AG04449 (cell line): ENCODE measurements at regions not wholly inside any gene's neighbourhood (a gene's known extent, or its start where the extent isn't known, plus 50 kb on each side); places are given as distances from the start of the nearest gene placed in this dataset.
"Not testable (repeated sequence)": the region's sequence is repeated elsewhere in the genome, so short reads cannot be mapped to it uniquely, and the experiment has no call there.

ENCODE experiments used
- CTCF ChIA-PET: fragments of 350-600 bp; formaldehyde crosslinking; extraction: SDS; loops from one replicate; lab custom pipeline; 2021; ENCODE audit warnings: antibody characterized with exemption; lab: Yijun Ruan, JAX
- POLR2A ChIA-PET: fragments of 400-600, 350-600 bp; formaldehyde crosslinking; extraction: SDS; loops from one replicate; lab custom pipeline; 2020; ENCODE audit warnings: antibody characterized with exemption, inconsistent platforms; lab: Yijun Ruan, JAX
- DNase-seq: peaks from one replicate; pipeline ENCODE4 v3.0.0-alpha.2; 2010; ENCODE audit warnings: low read depth, low spot score
- H3K4me3 ChIP-seq: 2 replicates; pipeline ENCODE4 v1.5.1; 2011; ENCODE audit warnings: low read depth, mild to moderate bottlenecking, control low read depth, low read length
- CTCF ChIP-seq: IDR thresholded peaks from one replicate; pipeline ENCODE4 v1.5.1; 2011; ENCODE audit warnings: mild to moderate bottlenecking, moderate library complexity, low read length, control low read depth, inconsistent platforms; ENCODE audit not compliant: insufficient read depth; ENCODE audit errors: missing control alignments

- no peak for DNase-seq
- no peak overlapping the region for H3K4me3 ChIP-seq
- no peak for TF ChIP-seq CTCF
- CTCF ChIA-PET, result interaction anchor here (1.5 kb wide), 1 partner anchor 21 kb away, joined by 3 read pairs; no protein-coding TSS in a partner anchor
- POLR2A ChIA-PET, result no interaction called here
Measured at GRCh38 chr4:26242451-26242850, 78.4 kb upstream of the RBPJ start.

GRCh38 chr4:26244138-26244537, 76.7 kb upstream of the RBPJ start:
- CTCF ChIA-PET, result interaction anchor here (1.2 kb wide), 1 partner anchor 257 kb away, joined by 3 read pairs; no protein-coding TSS in a partner anchor
- H3K4me3 ChIP-seq, POLR2A ChIA-PET, DNase-seq: not testable (repeated sequence)

GRCh38 chr4:26248647-26249046, 72.2 kb upstream of the RBPJ start:
- no peak overlapping the region for H3K4me3 ChIP-seq
- no peak for DNase-seq
- no peak for TF ChIP-seq CTCF
- ChIA-PET CTCF (no interaction called here), POLR2A (no interaction called here)

GRCh38 chr4:26252349-26253025, 68.3 kb upstream of the RBPJ start:
- CTCF ChIA-PET, result interaction anchor here (1.0 kb wide), 1 partner anchor 18 kb away, joined by 3 read pairs; no protein-coding TSS in a partner anchor

GRCh38 chr4:26253968-26254367, 66.8 kb upstream of the RBPJ start:
- CTCF ChIA-PET, result interaction anchor here (1.8 kb wide), 1 partner anchor 172 kb away, joined by 3 read pairs; no protein-coding TSS in a partner anchor

More at GRCh38 chr4:26252349-26253025, 68.3 kb upstream of the RBPJ start:
- DNase-seq, result no peak
- POLR2A ChIA-PET, result no interaction called here
- no peak overlapping the region for H3K4me3 ChIP-seq
- TF ChIP-seq CTCF, result no peak

GRCh38 chr4:26255989-26256388, 64.8 kb upstream of the RBPJ start:
- no peak for DNase-seq
- no peak overlapping the region for H3K4me3 ChIP-seq
- no peak for TF ChIP-seq CTCF
- CTCF ChIA-PET, result no interaction called here
- POLR2A ChIA-PET, result no interaction called here

More at GRCh38 chr4:26253968-26254367, 66.8 kb upstream of the RBPJ start:
- TF ChIP-seq CTCF, result no peak
- POLR2A ChIA-PET, result no interaction called here
- DNase-seq, result no peak
- H3K4me3 ChIP-seq, result no peak overlapping the region

GRCh38 chr4:26257444-26257843, 63.4 kb upstream of the RBPJ start:
- POLR2A ChIA-PET, H3K4me3 ChIP-seq, DNase-seq, CTCF ChIA-PET: not testable (repeated sequence)
